MV-4-11 (cell line): ENCODE measurements at regions not wholly inside any gene's neighbourhood (a gene's known extent, or its start where the extent isn't known, plus 50 kb on each side); places are given as distances from the start of the nearest gene placed in this dataset.
"Not testable (repeated sequence)": the region's sequence is repeated elsewhere in the genome, so short reads cannot be mapped to it uniquely, and the experiment has no call there.

Experiments
- DNase-seq: peaks from one replicate; lab custom pipeline; 2025; lab: John Stamatoyannopoulos, UW

DNA sequence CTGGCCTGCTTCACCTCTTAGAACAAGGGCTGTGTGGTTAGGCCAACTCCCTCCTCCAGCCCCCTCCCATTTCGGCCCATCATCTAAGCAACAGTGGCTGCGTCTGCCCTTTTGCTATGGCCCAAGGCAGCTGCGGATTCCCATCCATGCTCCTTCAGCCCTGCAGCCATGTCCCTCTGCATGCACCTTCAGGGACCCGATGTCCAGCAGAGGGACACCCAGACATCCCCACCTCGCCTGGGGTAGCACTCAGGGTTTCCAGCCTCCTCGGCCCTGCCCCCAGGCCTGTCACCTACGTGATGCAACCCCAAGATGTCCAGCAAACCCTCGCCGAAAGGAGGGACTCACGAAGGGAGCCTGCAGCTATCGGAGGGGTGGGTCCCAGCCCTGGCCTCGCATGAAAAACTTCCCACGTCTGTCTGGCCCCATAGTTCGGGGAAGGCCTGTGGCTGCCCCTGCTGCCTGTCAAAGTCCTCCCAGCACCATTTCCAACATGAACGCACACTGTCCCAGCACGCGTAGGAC is 194.4 kb downstream of the CTTN start:
- DNase-seq: no peak

DNA sequence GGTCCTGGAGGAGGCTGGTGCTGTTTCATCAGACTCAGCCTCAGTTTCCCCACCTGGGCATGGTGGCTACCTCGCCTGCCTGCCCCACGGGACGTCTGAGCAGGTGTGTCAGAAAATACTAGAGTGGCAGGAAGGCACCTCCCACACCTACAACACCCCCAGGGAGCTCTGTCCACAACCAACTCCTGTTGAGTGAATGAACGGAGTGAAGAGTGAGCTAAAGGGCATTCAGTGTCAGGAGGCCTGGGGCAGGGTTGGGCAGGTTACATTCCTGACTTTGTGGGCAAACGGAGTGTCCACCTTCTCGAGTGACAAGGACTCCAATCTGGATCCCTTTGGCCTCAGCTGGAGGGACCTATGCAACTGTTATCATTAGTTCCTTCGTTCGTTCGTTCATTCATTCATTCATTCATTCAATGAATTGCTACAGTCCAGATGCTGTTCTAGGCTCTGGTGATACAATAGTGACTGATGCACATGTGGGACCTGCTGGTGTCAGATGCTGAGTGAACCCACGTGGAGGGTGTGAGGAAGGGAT is 195.2 kb downstream of the CTTN start:
- DNase-seq: no peak

DNA sequence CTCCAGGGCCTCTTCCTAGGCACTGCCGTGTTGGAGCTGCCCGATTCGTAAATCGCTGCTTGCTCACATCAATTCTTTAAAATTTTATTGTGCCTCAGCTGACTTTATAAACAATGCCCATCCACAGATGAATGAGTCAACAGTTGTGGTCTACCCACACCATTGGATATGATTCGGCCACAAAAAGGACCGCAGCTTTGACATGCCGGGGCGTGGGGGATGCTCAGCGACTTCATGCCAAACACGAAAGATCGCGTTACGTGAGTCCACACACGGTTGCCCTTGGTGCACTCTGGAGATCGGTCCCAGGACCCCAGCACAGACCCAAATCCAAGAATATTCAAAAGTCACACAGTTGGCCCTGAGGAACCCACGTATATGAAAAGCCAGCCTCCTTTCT is 195.7 kb downstream of the CTTN start:
- DNase-seq: peak; percentile 43

DNA sequence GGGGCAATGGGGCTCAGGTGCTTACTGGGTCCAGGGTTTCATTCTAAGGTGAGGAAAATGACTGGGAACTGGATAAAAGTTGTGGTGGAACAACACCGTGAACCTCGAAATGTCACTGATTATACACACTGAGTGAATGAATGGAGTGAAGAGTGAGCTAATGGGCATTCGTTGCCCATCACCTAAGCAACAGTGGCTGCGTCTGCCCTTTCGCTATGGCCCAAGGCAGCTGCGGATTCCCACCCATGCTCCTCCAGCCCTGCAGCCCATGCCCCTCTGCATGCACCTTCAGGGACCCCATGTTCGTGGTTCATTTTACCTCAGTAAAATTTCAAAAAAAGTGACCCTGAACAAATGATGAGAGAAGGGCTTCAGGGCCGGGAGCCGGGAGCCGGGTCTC is 196.3 kb downstream of the CTTN start:
- DNase-seq: no peak

DNA sequence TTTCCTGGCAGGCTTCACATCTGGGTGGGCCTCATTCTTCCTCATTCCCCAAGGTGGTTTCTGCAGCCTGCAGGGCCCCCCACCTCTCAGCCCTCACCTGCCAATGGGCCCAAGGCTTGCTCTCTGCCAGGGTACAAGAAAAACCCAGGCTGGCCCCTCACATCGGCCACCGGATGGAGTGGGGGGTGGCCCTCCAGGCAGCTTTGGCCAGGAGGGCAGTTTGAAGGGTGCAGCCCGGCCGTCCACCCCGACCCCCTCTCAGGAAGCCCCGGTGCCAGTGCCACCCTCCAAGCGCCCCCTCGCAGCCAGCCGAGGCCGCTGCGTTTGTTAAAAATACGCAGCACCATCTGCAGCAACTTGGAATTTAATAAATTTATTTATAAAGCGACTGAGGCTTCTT is 196.7 kb downstream of the CTTN start:
- DNase-seq: no peak

DNA sequence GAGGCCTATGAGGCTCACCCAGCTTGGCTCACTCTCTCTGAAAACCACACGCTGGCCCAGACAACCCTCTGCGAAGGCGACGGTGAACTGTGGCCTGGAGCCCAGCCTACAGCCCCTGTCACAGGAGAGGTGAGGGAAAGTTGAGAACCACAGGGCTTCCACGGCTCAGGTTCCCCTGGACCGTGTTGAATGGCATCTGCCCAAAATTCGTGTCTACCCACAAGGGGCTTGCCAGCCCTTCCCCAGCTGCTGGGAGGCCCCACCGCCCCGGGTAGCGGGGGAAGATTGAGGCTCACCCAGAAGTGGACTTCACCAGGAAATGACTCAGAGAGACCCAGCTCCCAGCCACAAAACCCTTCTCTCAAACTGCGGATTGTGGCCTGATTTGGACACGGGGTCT is 197.1 kb downstream of the CTTN start:
- peak; percentile 66 for DNase-seq

DNA sequence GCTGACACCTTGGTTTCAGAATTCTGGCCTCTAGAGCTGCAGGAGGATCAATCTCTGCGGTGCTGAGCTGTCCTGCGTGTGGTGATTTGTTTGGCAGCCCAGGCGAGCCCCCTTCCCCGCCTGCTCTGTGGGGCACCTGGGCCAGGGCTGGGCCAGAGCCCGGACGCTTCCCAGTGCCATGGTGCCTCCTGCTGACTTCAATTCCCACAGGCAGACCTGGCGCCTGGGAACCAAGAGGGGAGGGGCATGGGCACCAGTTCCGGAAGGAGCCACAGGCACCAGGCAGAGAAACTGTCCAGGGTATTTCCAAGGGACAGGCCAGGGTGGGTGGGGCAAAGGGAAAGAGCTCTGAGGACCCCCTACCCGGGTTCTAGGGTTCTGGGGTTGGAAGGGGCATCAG is 197.8 kb downstream of the CTTN start:
- no peak for DNase-seq

DNA sequence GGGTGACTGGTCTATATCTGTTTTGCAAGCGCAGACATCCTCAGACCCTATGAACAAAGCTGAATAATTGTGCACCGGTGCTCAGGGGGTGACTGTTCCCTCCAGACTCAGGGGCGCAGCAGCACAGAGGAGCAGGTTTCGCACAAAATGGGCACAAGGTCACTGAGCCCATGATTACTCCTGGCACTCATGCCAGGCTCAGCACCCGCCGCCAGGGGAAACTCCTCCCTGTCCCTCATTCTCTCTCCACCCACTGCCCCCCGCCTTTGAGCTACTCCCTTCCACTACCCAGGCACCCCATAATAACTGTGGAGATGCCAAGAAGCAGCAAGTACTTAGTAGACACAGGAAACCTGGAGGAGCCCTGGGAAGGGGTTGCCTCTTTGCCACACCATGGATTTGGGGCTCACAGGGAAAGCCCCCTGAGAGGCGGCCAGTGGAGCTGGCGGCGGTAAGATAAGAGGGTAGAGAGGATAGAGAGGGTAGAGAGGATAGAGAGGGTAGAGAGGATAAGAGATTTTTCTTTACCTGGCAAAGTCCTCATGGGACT is 198.8 kb downstream of the CTTN start:
- no peak for DNase-seq

DNA sequence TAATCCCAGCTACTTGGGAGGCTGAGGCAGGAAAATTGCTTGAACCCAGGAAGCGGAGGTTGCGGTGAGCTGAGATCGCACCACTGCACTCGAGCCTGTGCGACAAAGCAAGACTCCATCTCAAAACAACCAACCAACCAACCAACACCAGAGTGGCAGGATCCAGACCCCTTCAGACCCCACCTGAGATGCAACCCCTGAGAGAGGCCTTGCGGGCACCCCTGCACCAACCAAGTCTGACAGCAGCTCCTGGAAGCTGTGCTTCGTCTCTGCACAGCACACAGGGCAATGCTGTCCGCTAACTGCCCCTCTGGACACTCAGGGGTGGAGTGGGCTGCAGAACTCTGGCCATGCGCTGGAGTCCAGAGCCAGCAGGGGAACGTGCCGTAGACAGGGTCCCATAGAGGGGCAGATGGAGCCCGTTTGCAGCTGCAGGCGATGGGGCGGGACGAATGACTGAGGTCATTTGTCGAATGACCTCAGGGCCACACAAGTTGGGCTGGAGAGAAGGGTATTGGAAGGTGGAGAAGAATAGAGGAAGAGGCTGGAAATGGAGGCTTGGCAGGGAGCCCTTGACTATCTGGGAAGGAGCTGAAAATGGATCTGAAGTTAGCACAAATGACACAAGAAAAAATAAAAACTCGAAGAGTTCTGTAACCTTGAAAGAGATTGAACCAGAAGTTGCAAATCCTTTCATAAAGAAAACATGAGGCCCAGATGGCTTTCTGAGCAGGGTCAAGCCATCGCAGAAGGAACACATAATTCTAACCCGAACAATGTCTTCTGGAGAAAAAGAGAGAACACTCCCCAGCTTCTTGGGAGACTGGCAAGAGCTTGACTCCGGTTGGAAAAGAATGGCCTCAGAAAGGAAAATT is 199.7 kb downstream of the CTTN start:
- peak; percentile 40 for DNase-seq

DNA sequence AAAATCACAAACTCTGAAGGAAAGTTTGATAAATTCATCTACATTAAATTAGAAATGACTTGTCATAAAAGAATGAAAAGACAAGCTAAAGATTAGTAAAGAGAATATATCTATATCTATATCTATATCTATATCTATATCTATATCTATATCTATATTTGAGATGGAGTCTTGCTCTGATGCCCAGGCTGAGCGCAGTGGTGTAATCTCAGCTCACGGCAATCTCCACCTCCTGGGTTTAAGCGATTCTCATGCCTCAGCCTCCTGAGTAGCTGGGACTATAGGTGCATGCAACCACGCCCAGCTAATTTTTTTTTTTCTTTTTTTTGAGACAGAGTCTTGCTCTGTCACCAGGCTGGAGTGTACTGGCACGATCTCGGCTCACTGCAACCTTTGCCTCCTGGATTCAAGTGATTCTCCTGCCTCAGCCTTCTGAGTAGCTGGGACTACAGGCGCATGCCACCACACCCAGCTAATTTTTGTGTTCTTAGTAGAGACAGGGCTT is 202.6 kb downstream of the CTTN start:
- not testable (repeated sequence) for DNase-seq

DNA sequence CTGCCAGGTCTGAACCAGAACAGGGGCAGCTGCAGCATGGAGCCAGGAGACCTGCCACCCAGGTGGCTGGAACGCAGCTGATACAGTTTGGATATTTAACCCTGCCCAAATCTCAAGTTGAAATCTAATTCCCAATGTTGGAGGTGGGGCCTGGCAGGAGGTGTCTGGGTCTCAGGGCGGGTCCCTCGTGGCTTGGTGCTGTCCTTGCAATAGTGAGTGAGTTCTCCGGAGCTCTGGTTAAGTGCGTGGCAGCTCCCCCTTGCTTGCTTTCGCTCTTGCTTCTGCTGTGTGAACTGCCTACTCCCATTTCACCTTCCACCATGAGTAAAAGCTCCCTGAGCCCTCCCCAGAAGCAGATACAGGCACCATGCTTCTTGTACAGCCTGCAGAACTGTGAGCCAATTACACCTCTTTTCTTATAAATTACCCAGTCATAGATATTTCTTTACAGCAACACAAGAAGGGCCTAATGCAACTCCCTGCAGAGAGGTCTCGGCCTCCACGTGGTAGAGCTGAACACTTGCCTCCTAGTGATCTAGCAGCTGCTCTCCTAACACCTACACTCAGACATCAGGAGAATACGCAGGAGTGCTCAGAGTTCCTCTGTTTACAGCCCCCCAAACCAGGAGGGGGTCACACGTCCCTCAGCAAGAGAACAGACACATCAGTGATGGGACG is 203.7 kb downstream of the CTTN start:
- no peak for DNase-seq

DNA sequence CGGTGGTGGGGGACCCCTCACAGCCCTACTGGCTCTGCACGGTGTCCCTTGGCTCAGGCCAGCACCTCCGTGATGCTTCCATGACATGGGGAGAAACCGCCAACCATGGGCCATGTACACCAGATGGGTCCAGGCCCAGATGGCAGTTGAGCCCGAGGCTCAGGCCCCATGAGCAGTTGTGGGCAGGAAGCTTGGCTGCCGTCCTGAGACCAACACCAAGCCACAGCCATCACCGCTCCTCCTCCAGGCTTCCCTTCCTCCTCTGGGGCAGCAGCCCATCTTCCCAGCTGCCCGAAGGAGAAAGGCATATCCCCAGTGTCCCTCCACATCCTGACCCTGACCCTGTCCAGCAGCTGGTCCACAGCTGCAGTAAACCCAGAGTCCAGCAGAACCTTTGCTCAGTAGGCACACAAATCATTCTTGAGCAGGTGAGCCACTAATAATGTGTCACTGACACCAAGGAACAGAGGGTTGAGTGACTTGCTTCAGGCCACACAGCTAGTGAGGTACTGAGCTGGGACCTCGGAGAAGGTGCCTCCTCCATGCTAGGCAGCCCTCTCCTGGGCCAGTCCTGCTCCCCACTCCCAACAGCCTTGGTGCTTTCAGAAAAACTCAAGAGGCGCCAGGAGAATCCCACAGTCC is 204.9 kb downstream of the CTTN start:
- DNase-seq: peak; percentile 82

DNA sequence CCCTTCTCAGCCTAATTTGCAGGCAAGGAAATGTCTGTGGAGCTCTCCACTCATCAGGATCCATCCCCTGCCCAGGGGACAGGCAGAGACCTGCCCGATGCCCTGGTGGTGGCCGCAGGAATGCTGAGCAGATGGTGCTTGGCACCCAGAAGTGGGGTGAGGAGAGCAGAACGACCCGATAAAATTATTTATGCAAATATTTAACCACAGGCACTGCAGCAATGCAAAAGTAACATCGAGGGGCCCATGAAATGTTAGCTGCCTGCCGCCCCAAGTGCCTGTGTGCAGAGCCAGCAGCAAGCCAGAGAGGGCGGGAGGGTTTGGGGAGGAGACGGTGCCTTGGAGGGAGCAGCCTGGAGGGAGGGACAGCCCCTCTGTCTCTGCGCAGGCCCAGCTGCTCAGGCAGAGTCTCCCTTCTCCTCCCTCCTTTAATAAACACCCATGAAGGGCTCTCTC is 205.5 kb downstream of the CTTN start:
- no peak for DNase-seq

DNA sequence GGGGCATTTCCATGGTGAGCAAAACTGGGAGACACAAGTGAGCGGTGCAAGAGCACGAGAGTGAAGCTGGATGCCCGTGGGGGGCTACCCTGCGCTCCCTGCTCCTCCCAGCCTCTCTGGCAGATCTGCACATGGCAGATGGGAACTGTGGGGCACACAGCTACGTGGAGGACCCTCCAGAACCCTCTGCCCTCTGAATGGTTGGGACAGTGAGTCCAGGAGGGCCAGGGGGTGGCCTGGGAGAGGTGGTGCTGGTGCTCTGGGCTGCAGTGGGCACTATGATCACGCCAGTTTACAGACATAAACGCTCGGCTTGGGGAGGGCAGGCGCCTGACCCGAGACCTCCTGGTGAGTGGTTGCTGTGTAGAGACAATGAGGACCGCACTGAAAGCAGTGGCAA is 205.9 kb downstream of the CTTN start:
- no peak for DNase-seq

DNA sequence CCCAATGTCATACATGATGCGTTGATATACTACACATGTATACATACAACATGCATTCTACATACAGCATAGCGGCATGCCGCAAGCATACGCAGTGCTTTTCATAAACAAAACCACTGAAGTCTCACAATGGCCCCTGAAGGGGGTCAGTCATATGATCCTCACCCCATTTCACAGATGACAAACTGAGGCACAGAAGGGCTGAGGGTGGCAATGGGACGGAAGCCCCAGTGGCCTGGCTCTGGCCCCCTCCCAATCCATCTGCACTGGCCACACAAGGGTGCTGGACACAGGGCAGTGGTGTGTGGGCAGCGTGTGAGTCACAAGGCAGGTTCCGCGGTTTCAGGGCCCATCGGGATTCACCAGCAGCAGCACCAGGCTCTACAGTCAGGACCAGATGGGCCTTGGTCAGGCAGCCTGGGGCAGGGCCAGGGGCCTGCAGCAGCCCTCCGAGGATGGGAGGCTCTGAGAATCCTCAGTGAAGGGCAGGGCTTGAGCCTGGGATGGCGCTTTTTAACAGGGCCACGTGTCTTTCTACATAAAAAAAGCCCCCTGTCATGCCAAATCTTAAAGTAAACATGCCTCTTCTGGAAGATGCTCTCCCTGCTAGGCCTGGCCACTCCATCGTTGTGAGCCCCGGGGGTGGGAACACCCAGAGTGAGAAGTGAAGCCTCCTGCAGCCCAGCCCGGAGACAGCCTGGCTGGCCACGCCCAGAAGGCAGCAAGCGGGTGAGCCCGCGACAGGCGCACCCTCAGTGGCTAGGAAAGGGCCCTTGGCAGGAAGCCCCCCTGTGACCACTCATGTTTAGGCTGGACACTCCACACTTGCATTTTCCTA is 206.5 kb downstream of the CTTN start:
- DNase-seq: no peak

DNA sequence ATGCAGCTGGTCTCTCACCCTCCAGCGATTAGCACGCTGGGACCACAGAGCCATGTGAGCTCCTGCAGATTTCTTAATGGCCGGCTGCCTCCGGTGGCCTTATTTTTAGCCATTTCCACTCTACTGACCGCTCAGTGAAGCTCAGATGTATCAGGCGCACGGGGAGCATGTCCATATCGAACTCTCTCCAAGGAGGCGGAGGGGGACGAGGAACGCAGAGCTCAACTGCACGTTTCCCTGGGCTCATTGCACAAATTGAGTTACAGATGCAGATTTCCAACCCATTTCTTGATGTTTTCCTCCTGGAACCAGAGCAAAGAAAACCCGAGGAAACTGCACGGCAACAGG is 207.1 kb downstream of the CTTN start:
- no peak for DNase-seq

DNA sequence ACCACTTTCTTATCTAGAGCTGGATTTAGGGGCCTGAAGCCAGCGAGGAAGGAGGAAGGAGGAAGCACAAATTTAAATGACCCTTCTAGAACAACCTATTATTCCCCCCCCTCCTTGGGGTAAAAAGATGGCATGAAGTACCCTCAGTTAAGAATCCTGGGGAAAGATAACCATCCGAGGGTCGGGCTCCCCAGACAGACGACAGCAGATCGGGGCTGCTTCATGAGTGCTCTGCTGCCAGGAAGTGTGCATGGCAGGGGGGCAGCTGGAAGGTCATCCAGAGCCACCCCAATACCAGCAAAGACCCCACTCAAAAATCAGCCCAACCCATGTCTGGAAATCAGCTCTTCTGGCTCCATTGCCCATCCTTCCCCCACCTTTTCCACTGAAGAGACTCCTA is 207.5 kb downstream of the CTTN start:
- no peak for DNase-seq

DNA sequence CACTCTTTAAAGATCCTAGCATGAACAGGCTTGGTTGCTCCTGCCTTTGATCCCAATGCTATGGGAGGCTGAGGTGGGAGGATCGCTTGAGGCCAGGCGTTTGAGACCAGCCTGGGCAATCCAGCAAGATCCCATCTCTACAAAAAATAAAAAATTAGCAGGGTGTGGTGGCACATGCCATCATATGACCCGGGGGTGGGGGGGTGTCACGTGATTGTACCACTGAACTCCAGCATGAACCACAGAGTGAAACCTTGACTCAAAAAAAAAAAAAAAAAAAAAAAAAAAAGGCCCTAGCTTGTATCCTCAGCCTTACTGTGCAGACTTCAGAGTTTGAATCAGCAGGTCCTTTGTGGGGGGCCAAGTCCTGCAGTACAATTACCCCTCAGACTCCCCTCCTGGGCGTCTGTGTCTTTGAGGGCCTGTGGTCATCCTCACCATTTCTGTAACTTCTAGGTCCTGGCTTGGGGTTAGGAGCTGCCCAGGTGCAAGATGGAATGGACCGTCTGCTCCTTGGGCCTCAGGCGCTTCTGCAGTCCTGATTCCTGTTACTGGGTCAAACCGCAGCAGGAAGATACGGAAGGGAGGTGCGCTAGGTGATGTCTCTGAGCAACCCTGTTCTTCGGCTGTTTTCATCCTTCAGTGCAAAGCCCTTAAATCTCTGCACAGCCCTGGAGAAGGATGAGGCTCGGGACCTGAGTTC is 208.1 kb downstream of the CTTN start:
- peak; percentile 36 for DNase-seq

DNA sequence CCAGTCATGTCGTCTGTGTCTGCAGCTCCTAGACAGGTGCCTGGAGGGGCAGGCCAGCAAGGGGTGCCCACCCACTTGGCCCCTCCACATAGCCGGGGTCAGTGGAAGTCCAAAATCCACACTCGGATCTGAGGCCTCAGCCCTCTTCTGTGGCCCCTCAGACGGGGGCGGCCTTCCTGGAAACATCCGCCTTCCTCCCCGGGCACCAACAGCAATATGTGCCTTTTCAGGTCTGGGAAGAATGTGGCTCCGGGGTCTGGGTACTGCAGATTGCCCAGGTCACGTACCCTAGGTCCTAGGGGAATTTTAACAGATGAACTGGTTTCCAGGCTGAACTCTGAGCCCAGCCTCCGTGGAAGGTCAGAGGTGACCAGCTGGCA is 208.6 kb downstream of the CTTN start:
- DNase-seq: no peak

DNA sequence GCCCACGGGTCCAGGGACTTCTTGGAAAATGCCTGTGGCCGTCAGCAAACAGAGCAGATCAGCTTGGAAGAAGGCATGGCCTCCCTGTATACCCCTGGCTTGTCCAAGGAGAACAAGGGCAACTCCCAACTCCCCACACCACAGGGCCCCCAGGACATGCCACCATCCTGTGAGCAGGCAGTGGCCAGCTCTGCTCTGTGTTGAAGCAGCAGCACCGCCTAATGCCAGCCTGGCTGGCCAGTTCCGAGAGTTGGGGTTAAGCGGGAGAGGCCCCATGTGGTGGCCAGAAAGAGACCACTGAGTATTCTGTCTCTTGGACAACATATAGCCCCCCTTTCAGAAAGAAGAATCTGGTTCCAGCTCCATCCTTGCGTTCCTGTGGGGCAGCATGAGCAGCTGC is 209.2 kb downstream of the CTTN start:
- DNase-seq: no peak
